Endothelial cell of umbilical vein (primary cell): ENCODE measurements at regions not wholly inside any gene's neighbourhood (a gene's known extent, or its start where the extent isn't known, plus 50 kb on each side); places are given as distances from the start of the nearest gene placed in this dataset.

Experiments
- BruUV-seq: library from RNA; stranded (reverse); fragments of 400-500 nt; replicated peaks from 2 replicates; lab custom pipeline; 2021; lab: Mats Ljungman, UMichigan
- CTCF ChIA-PET: fragments of 300-600, 350-600 bp; sonication (Branson Sonifier 250); formaldehyde crosslinking; loops from one replicate; lab custom pipeline; 2021; ENCODE audit warnings: antibody characterized with exemption, inconsistent platforms; lab: Charles Lee
- POLR2A ChIA-PET: fragments of 300-600, 350-600 bp; sonication (Branson Sonifier 250); formaldehyde crosslinking; loops from one replicate; lab custom pipeline; 2021; ENCODE audit warnings: antibody characterized with exemption, inconsistent platforms; lab: Charles Lee
- DNase-seq: peaks from one replicate; pipeline ENCODE4 v3.0.0-alpha.2; 2011; ENCODE audit warnings: low read depth, low spot score
- FAIRE-seq: peaks from 2 replicates; lab custom pipeline; 2011; peaks lifted over from hg19 to GRCh38; lab: Jason Lieb, UNC
- H2AFZ ChIP-seq: 2 replicates; pipeline ENCODE4 v1.6.0; 2012; ENCODE audit warnings: low read depth, low read length, control low read depth, inconsistent platforms
- H3K27ac ChIP-seq: 2 replicates; pipeline ENCODE4 v1.5.1; 2011; ENCODE audit warnings: low read depth, mild to moderate bottlenecking, control low read depth, low read length, moderate library complexity; ENCODE audit not compliant: insufficient read depth
- H3K27me3 ChIP-seq, 2 experiments: 2 replicates each; pipeline versions ENCODE4 v1.6.0 to v1.6.1; 2011; ENCODE audit warnings: low read length in 2 of 2, mixed read lengths in 1 of 2; ENCODE audit not compliant: control insufficient read depth in 2 of 2, insufficient read depth in 2 of 2
- H3K36me3 ChIP-seq, 2 experiments: 2 replicates in 1 of 2; 3 replicates in 1 of 2; pipeline ENCODE4 v1.5.1; 2011; ENCODE audit warnings: low read length in 2 of 2, mild to moderate bottlenecking in 1 of 2, moderate library complexity in 1 of 2; ENCODE audit not compliant: control insufficient read depth in 2 of 2, insufficient read depth in 2 of 2; ENCODE audit errors: extremely low read depth in 1 of 2
- H3K4me1 ChIP-seq: 3 replicates; pipeline ENCODE4 v1.5.1; 2011; ENCODE audit warnings: mild to moderate bottlenecking, low read length; ENCODE audit not compliant: control insufficient read depth, insufficient read depth; ENCODE audit errors: extremely low read depth
- H3K4me2 ChIP-seq: 2 replicates; pipeline ENCODE4 v1.6.1; 2011; ENCODE audit warnings: low read length, control low read depth, mixed read lengths; ENCODE audit not compliant: insufficient read depth
- H3K4me3 ChIP-seq, 3 experiments: fragments of 200-600 bp in 1 of 3; sonication (generic), shearing (Covaris generic) in 1 of 3; replicated peaks in 1 of 3; 2 replicates each; pipeline ENCODE4 v1.5.1; 2011 to 2016; ENCODE audit warnings: control low read depth in 3 of 3, low read length in 3 of 3, mild to moderate bottlenecking in 2 of 3, inconsistent platforms in 1 of 3, low read depth in 1 of 3, moderate library complexity in 1 of 3; ENCODE audit not compliant: insufficient read depth in 1 of 3
- H3K79me2 ChIP-seq: 2 replicates; pipeline ENCODE4 v1.6.0; 2012; ENCODE audit warnings: low read length, inconsistent platforms; ENCODE audit not compliant: control insufficient read depth, insufficient read depth
- H3K9ac ChIP-seq: replicated peaks from 2 replicates; pipeline ENCODE3; 2011; ENCODE audit warnings: low read length, control low read depth; ENCODE audit not compliant: insufficient read depth; ENCODE audit errors: extremely low read depth
- H3K9me1 ChIP-seq: replicated peaks from 3 replicates; pipeline ENCODE4 v1.6.0; 2011; ENCODE audit warnings: mild to moderate bottlenecking, low read length; ENCODE audit not compliant: control insufficient read depth, insufficient read depth; ENCODE audit errors: extremely low read depth
- H3K9me3 ChIP-seq: replicated peaks from 2 replicates; pipeline ENCODE4 v1.5.1; 2012; ENCODE audit warnings: low read length, inconsistent platforms; ENCODE audit not compliant: control insufficient read depth, insufficient read depth
- H4K20me1 ChIP-seq: replicated peaks from 2 replicates; pipeline ENCODE3; 2011; ENCODE audit warnings: mild to moderate bottlenecking, low read length; ENCODE audit not compliant: control insufficient read depth, insufficient read depth; ENCODE audit errors: extremely low read depth
- EZH2 ChIP-seq: IDR thresholded peaks from 2 replicates; pipeline ENCODE4 v1.6.1; 2012; ENCODE audit warnings: borderline replicate concordance, low read depth, mild to moderate bottlenecking, moderate library complexity, low read length, inconsistent platforms; ENCODE audit not compliant: severe bottlenecking
- FOS ChIP-seq: IDR thresholded peaks from 2 replicates; pipeline ENCODE4 v1.6.1; 2011; ENCODE audit warnings: mild to moderate bottlenecking, low read length, moderate library complexity, borderline replicate concordance; ENCODE audit not compliant: insufficient read depth
- GATA2 ChIP-seq: IDR thresholded peaks from 2 replicates; pipeline ENCODE4 v1.7.0; 2011; ENCODE audit warnings: low read depth, mild to moderate bottlenecking, moderate library complexity, mixed read lengths, low read length; ENCODE audit not compliant: insufficient read length, insufficient read depth
- JUN ChIP-seq: IDR thresholded peaks from 2 replicates; pipeline ENCODE4 v1.6.1; 2011; ENCODE audit warnings: borderline replicate concordance, low read depth; ENCODE audit not compliant: insufficient read length, insufficient read depth
- MAX ChIP-seq: IDR thresholded peaks from 2 replicates; pipeline ENCODE4 v1.6.1; 2011; ENCODE audit not compliant: insufficient read depth, insufficient read length
- MYC ChIP-seq: IDR thresholded peaks from one replicate; pipeline ENCODE4 v1.6.1; 2011; ENCODE audit warnings: mild to moderate bottlenecking, low read depth, low read length
- POLR2A ChIP-seq: IDR thresholded peaks from 2 replicates; pipeline ENCODE4 v1.6.1; 2012; ENCODE audit warnings: low read depth, mild to moderate bottlenecking, control low read depth, low read length
- POLR2AphosphoS5 ChIP-seq: IDR thresholded peaks from 2 replicates; pipeline ENCODE4 v1.6.1; 2012; ENCODE audit warnings: low read depth, mild to moderate bottlenecking, control low read depth, low read length, moderate library complexity; ENCODE audit not compliant: insufficient read depth
- dilution Hi-C: fragments of 300-500 bp; cut with MboI; formaldehyde crosslinking; loops from one replicate; pipeline ENCODE4 v1.15.0; 2019; ENCODE audit warnings: low sequenced_read_pairs; ENCODE audit not compliant: extremely low pct_ligation_motif_present
- intact Hi-C: fragments of 100-400 bp; cut with micrococcal nuclease; formaldehyde crosslinking; loops from one replicate; pipeline ENCODE4 v1.10.0; 2022
- TF ChIP-seq, protein P1 (sequence below), 2 donors: IDR thresholded peaks; 1 replicate in 1 of 2; 2 replicates in 1 of 2; pipeline ENCODE4 v1.5.1; 2011; ENCODE audit warnings: low read length in 2 of 2, mild to moderate bottlenecking in 2 of 2, moderate library complexity in 2 of 2, control low read depth in 1 of 2, inconsistent platforms in 1 of 2, low read depth in 1 of 2; ENCODE audit not compliant: insufficient read depth in 1 of 2; ENCODE audit errors: extremely low read depth in 1 of 2

GRCh38 chr7:106779877-106780276, 85.2 kb upstream of the PIK3CG start:
- no peaks in the 10 kb centered on the region for H3K9me1 ChIP-seq
- no peak overlapping the region for H2AFZ ChIP-seq
- no TSS peak for BruUV-seq
- no peaks in the 10 kb centered on the region for H4K20me1 ChIP-seq
- TF ChIP-seq POLR2A (no peak), EZH2 (no peak), MYC (no peak), MAX (no peak)
- TF ChIP-seq, protein P1, sequence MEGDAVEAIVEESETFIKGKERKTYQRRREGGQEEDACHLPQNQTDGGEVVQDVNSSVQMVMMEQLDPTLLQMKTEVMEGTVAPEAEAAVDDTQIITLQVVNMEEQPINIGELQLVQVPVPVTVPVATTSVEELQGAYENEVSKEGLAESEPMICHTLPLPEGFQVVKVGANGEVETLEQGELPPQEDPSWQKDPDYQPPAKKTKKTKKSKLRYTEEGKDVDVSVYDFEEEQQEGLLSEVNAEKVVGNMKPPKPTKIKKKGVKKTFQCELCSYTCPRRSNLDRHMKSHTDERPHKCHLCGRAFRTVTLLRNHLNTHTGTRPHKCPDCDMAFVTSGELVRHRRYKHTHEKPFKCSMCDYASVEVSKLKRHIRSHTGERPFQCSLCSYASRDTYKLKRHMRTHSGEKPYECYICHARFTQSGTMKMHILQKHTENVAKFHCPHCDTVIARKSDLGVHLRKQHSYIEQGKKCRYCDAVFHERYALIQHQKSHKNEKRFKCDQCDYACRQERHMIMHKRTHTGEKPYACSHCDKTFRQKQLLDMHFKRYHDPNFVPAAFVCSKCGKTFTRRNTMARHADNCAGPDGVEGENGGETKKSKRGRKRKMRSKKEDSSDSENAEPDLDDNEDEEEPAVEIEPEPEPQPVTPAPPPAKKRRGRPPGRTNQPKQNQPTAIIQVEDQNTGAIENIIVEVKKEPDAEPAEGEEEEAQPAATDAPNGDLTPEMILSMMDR (IDR thresholded peaks at IDR 0.05; ENCODE audit: extremely low read depth in 1 of 2, insufficient read depth in 1 of 2, low read depth in 1 of 2, low read length in 2 of 2), result no peak
- dilution Hi-C loops, result no loop called here
- CTCF ChIA-PET, result interaction anchor here (0.9 to 1.7 kb wide), 2 partner anchors 15 to 119 kb away, joined by 3 read pairs; partner anchors contain the start of gene CCDC71L
- peaks cover 16% of the 10 kb centered on the region for H3K4me1 ChIP-seq
- POLR2A ChIA-PET, result no interaction called here
- H3K27me3 ChIP-seq, result no peaks in the 10 kb centered on the region
- no peaks in the 10 kb centered on the region for H3K9me3 ChIP-seq
- no peak for FAIRE-seq
- no peaks in the 10 kb centered on the region for H3K36me3 ChIP-seq
- intact Hi-C loops, result loop anchor here (5.0 kb wide), 1 partner anchor 87 kb away; the partner anchor contains the start of gene PIK3CG
- no peak overlapping the region for H3K4me2 ChIP-seq
- no peak for DNase-seq
- no peak overlapping the region for H3K4me3 ChIP-seq
- peaks cover 2% of the 10 kb centered on the region for H3K79me2 ChIP-seq
- no peak overlapping the region for H3K9ac ChIP-seq
- no peak overlapping the region for H3K27ac ChIP-seq

DNA sequence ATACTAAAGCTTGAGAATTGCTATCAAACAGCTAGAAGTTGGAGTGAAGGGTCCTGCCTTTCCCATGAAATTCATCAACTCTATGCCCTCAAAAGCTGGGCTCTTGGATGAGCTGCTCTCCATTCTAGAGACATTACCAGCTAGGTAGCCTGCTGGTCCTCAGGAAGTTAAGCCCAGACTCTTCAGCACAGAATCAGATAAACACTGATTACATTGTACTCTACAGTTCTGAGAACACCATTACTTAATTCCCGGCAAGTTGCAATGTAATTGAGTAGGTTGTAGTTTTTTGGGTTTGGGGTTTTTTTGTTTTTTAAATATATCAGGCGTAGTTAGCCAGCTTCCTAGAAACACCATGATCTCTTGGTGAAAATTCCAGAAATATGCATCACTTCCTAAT, 84.1 kb upstream of the PIK3CG start:
- CTCF ChIA-PET, result no interaction called here
- H3K9ac ChIP-seq, result no peak overlapping the region
- TF ChIP-seq JUN, result no peak
- no peak for TF ChIP-seq POLR2AphosphoS5
- TF ChIP-seq FOS, result no peak
- no peak for TF ChIP-seq MYC
- no peak for TF ChIP-seq GATA2
- TF ChIP-seq POLR2A, result no peak
- no peak for TF ChIP-seq MAX
- no peaks in the 10 kb centered on the region for H3K9me3 ChIP-seq
- POLR2A ChIA-PET, result no interaction called here
- no peak overlapping the region for H3K4me3 ChIP-seq
- no peak overlapping the region for H3K4me2 ChIP-seq
- no peaks in the 10 kb centered on the region for H4K20me1 ChIP-seq
- H3K9me1 ChIP-seq, result no peaks in the 10 kb centered on the region
- no peak for DNase-seq
- no peak for FAIRE-seq
- no TSS peak for BruUV-seq
- H3K36me3 ChIP-seq, result no peaks in the 10 kb centered on the region
- peaks cover 2% of the 10 kb centered on the region for H3K79me2 ChIP-seq
- H3K27me3 ChIP-seq, result no peaks in the 10 kb centered on the region
- H3K27ac ChIP-seq, result no peak overlapping the region
- peaks cover 6% of the 10 kb centered on the region for H3K4me1 ChIP-seq
- dilution Hi-C loops, result no loop called here
- H2AFZ ChIP-seq, result no peak overlapping the region
- intact Hi-C loops, result no loop called here
